A673 (cell line): ENCODE measurements at regions not wholly inside any gene's neighbourhood (a gene's known extent, or its start where the extent isn't known, plus 50 kb on each side); places are given as distances from the start of the nearest gene placed in this dataset.

Experiments used
- BruUV-seq: library from RNA; stranded (reverse); fragments of 400-500 nt; replicated peaks from 2 replicates; lab custom pipeline; 2021; lab: Mats Ljungman, UMichigan
- CTCF ChIA-PET: fragments of 300-600 bp; sonication (Branson Sonifier 250); formaldehyde crosslinking; loops from one replicate; lab custom pipeline; 2022; ENCODE audit warnings: antibody characterized with exemption; lab: Charles Lee
- POLR2A ChIA-PET: fragments of 300-600 bp; sonication (Branson Sonifier 250); formaldehyde crosslinking; loops from one replicate; lab custom pipeline; 2022; ENCODE audit warnings: antibody characterized with exemption; ENCODE audit not compliant: low non-redundant PET; lab: Charles Lee
- DNase-seq: peaks from one replicate; pipeline ENCODE4 v3.0.0-alpha.2; 2015; ENCODE audit warnings: low spot score
- H3K27ac ChIP-seq: fragments of 200-600 bp; sonication (generic); 2 replicates; pipeline ENCODE4 v1.5.1; 2016; ENCODE audit warnings: mixed run types, low read depth, mild to moderate bottlenecking, mixed read lengths, antibody characterized with exemption, low read length; ENCODE audit not compliant: poor library complexity, severe bottlenecking
- H3K27me3 ChIP-seq: fragments of 200-600 bp; sonication (generic); replicated peaks from 2 replicates; pipeline ENCODE4 v1.6.1; 2017; ENCODE audit warnings: mixed run types, low read depth, mild to moderate bottlenecking, mixed read lengths, antibody characterized with exemption, low read length; ENCODE audit not compliant: insufficient read depth, poor library complexity
- H3K36me3 ChIP-seq: fragments of 200-600 bp; sonication (generic); 2 replicates; pipeline ENCODE4 v1.6.1; 2016; ENCODE audit warnings: mixed run types, mild to moderate bottlenecking, mixed read lengths, antibody characterized with exemption, low read length; ENCODE audit not compliant: insufficient read depth, poor library complexity, severe bottlenecking
- H3K4me1 ChIP-seq: fragments of 200-600 bp; sonication (generic); 2 replicates; pipeline ENCODE4 v1.6.1; 2017; ENCODE audit warnings: mixed run types, mild to moderate bottlenecking, mixed read lengths, antibody characterized with exemption, low read length; ENCODE audit not compliant: insufficient read depth, poor library complexity, severe bottlenecking
- H3K4me3 ChIP-seq: fragments of 200-600 bp; sonication (generic); 2 replicates; pipeline ENCODE4 v1.5.1; 2016; ENCODE audit warnings: low read depth, mixed run types, mild to moderate bottlenecking, mixed read lengths, low read length; ENCODE audit not compliant: poor library complexity, severe bottlenecking
- H3K9me3 ChIP-seq: fragments of 200-600 bp; sonication (generic); 2 replicates; pipeline ENCODE4 v1.6.1; 2016; ENCODE audit warnings: mixed run types, low read depth, mild to moderate bottlenecking, mixed read lengths, antibody characterized with exemption, low read length; ENCODE audit not compliant: poor library complexity, severe bottlenecking
- EZH2 ChIP-seq: fragments of 200-600 bp; sonication (generic); IDR thresholded peaks from 2 replicates; pipeline ENCODE4 v1.6.1; 2017; ENCODE audit warnings: borderline replicate concordance, low read depth, mild to moderate bottlenecking, mixed read lengths, antibody characterized with exemption, low read length; ENCODE audit not compliant: poor library complexity, severe bottlenecking
- intact Hi-C: fragments of 100-400 bp; cut with micrococcal nuclease; formaldehyde crosslinking; loops from one replicate; pipeline ENCODE4 v1.10.0; 2022; ENCODE audit not compliant: unreplicated experiment
- TF ChIP-seq, protein P1 (sequence below): fragments of 300-800, 200-600 bp; sonication (generic); conservative IDR thresholded peaks from 2 replicates; pipeline ENCODE4 v1.5.1; 2017; ENCODE audit warnings: low read depth, mild to moderate bottlenecking, antibody characterized with exemption, low read length, moderate library complexity, mixed read lengths

DNA sequence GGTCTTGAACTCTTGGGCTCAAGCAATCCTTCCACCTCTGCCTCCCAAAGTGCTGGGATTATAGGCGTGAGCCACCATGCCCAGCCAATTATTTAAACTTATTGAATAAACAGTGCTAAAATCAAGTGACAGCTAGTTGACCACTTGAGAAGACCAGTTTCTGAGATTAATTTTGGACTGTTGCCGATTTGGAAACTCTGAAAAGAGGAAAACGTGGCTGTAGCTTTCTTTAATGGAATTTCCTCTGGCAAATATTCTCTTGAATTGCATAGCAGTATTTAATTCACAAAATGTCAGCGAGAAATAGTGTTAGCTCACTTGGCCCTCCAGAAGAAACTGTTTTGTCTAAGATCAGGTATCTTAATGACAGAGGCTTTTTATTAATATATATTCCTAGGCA, 754.5 kb downstream of the HDGFL1 start:
- BruUV-seq: no TSS peak
- CTCF ChIA-PET: no interaction called here

DNA sequence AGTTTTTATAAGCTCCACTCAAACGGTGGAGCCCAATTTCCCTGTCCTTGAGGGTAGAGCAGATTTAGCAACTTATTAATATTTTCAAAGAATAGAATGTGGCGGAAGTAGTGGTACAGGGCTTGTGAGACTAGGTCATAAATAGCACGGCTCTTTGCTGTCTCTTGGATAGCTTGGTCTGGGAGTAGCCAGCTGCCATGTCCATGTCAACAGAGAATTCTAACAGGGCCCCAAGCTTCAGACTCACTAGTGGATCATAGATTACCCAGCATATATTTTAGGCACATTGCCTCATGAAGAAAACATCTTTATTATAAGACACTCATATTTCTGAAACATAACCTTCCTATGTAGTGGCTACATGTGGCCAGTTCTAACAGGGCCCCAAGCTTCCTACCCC, 755.7 kb downstream of the HDGFL1 start:
- no peak for DNase-seq
- TF ChIP-seq EZH2: no peak
- TF ChIP-seq, protein P1, sequence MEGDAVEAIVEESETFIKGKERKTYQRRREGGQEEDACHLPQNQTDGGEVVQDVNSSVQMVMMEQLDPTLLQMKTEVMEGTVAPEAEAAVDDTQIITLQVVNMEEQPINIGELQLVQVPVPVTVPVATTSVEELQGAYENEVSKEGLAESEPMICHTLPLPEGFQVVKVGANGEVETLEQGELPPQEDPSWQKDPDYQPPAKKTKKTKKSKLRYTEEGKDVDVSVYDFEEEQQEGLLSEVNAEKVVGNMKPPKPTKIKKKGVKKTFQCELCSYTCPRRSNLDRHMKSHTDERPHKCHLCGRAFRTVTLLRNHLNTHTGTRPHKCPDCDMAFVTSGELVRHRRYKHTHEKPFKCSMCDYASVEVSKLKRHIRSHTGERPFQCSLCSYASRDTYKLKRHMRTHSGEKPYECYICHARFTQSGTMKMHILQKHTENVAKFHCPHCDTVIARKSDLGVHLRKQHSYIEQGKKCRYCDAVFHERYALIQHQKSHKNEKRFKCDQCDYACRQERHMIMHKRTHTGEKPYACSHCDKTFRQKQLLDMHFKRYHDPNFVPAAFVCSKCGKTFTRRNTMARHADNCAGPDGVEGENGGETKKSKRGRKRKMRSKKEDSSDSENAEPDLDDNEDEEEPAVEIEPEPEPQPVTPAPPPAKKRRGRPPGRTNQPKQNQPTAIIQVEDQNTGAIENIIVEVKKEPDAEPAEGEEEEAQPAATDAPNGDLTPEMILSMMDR: no peak
- Histone ChIP-seq H3K9me3 (no peaks in the 10 kb centered on the region), H3K27me3 (no peaks in the 10 kb centered on the region), H3K4me1 (no peaks in the 10 kb centered on the region), H3K27ac (no peak overlapping the region), H3K36me3 (no peaks in the 10 kb centered on the region), H3K4me3 (no peak overlapping the region)
- no TSS peak for BruUV-seq
- ChIA-PET CTCF (no interaction called here), POLR2A (no interaction called here)
- intact Hi-C loops: no loop called here

More for the DNA sequence above, 754.5 kb downstream of the HDGFL1 start:
- Histone ChIP-seq H3K27ac (no peak overlapping the region), H3K27me3 (no peaks in the 10 kb centered on the region), H3K4me1 (no peaks in the 10 kb centered on the region), H3K36me3 (no peaks in the 10 kb centered on the region), H3K4me3 (no peak overlapping the region), H3K9me3 (no peaks in the 10 kb centered on the region)
- TF ChIP-seq EZH2: no peak
- TF ChIP-seq, protein P1: no peak
- intact Hi-C loops: no loop called here
- DNase-seq: no peak
- POLR2A ChIA-PET: no interaction called here

GRCh38 chr6:23327621-23328020, 758.3 kb downstream of the HDGFL1 start:
- Histone ChIP-seq H3K27ac (no peak overlapping the region), H3K4me3 (no peak overlapping the region), H3K9me3 (no peaks in the 10 kb centered on the region), H3K27me3 (no peaks in the 10 kb centered on the region), H3K4me1 (no peaks in the 10 kb centered on the region), H3K36me3 (no peaks in the 10 kb centered on the region)
- CTCF ChIA-PET: no interaction called here
- TF ChIP-seq, protein P1: no peak
- no peak for TF ChIP-seq EZH2
- intact Hi-C loops: no loop called here
- DNase-seq: no peak
- POLR2A ChIA-PET: no interaction called here
- BruUV-seq: no TSS peak
